ENCODE measurements at regions not wholly inside any gene's neighbourhood (a gene's known extent, or its start where the extent isn't known, plus 50 kb on each side); places are given as distances from the start of the nearest gene placed in this dataset.

GRCh38 chr3:17964108-17964507, 221.7 kb upstream of the TBC1D5 start:
- Histone ChIP-seq H3K4me1 (ENCODE audit: control insufficient read depth in 2 of 2, insufficient read depth in 2 of 2, low read length in 2 of 2) (no peaks in the 10 kb centered on the region), H3K79me2 (ENCODE audit: control insufficient read depth, insufficient read depth, low read length) (no peaks in the 10 kb centered on the region), H3K4me3 (ENCODE audit: control extremely low read depth in 1 of 5, extremely low read depth in 1 of 5, insufficient read depth in 1 of 5, low read depth in 2 of 5, low read length in 4 of 5) (no peak overlapping the region), H4K20me1 (ENCODE audit: control insufficient read depth, insufficient read depth, low read length, poor library complexity, severe bottlenecking) (no peaks in the 10 kb centered on the region), H3K27me3 (replicated peaks in 1 of 4; ENCODE audit: control extremely low read depth in 1 of 4, control insufficient read depth in 3 of 4, insufficient read depth in 4 of 4, low read length in 3 of 4) (no peaks in the 10 kb centered on the region), H3K9me3 (ENCODE audit: control extremely low read depth in 1 of 3, control insufficient read depth in 2 of 3, insufficient read depth in 1 of 3, low read length in 2 of 3) (no peaks in the 10 kb centered on the region), H3K4me2 (replicated peaks; ENCODE audit: low read depth, low read length, poor library complexity, severe bottlenecking) (no peak overlapping the region), H3K27ac (ENCODE audit: low read length in 2 of 2) (no peak overlapping the region), H3K36me3 (replicated peaks in 1 of 2; ENCODE audit: control extremely low read depth in 1 of 2, control insufficient read depth in 1 of 2, extremely low read depth in 1 of 2, insufficient read depth in 2 of 2, low read length in 1 of 2) (no peaks in the 10 kb centered on the region), H3K9ac (ENCODE audit: low read length) (no peak overlapping the region), H2AFZ (ENCODE audit: insufficient read depth, low read depth, low read length, poor library complexity, severe bottlenecking) (no peak overlapping the region)
- CTCF ChIA-PET, result no interaction called here
- Mint-ChIP-seq H3K4me1 (no peaks in the 10 kb centered on the region), H3K27me3 (peaks cover 13% of the 10 kb centered on the region), H3K9me3 (ENCODE audit: insufficient read depth) (no peaks in the 10 kb centered on the region), H3K4me3 (no peak overlapping the region), H3K27ac (no peak overlapping the region)
- WGBS (ENCODE audit: insufficient coverage), result no CpG with 5 or more reads among the region's 1 CpG
- POLR2A ChIA-PET, result no interaction called here
- no peak for DNase-seq
- TF ChIP-seq CTCF (IDR thresholded peaks at IDR 0.05), result no peak
- no peak for TF ChIP-seq EZH2 (IDR thresholded peaks at IDR 0.05; ENCODE audit: borderline replicate concordance, insufficient read depth, low read depth, low read length, poor library complexity, severe bottlenecking)
- intact Hi-C loops (cut with micrococcal nuclease), result no loop called here
- ATAC-seq (ENCODE audit: low read depth), result no peak

DNA sequence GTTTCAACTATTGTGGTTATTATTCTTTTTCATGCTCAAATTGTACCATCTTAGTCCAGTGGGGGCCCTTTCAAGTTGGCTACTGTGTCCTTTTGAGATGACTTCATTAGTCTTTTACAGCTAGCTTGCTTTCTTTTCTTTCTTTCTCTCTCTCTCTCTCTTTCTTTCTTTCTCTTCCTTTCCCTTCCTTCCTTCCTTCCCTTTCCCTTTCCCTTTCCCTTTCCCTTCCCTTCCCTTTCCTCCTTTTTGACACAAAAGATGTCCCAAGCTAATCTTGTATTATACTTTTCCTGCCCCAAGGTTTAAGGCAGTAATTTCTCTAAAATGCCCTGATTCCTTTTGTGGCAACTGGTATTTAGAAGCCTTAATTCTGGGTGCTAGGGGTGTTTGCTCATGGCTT, 213.0 kb upstream of the TBC1D5 start:
- Histone ChIP-seq H3K27me3 (replicated peaks in 1 of 4; ENCODE audit: control extremely low read depth in 1 of 4, control insufficient read depth in 3 of 4, insufficient read depth in 4 of 4, low read length in 3 of 4) (no peaks in the 10 kb centered on the region), H3K4me3 (ENCODE audit: control extremely low read depth in 1 of 5, extremely low read depth in 1 of 5, insufficient read depth in 1 of 5, low read depth in 2 of 5, low read length in 4 of 5) (no peak overlapping the region), H3K9ac (ENCODE audit: low read length) (no peak overlapping the region), H3K36me3 (replicated peaks in 1 of 2; ENCODE audit: control extremely low read depth in 1 of 2, control insufficient read depth in 1 of 2, extremely low read depth in 1 of 2, insufficient read depth in 2 of 2, low read length in 1 of 2) (no peaks in the 10 kb centered on the region), H4K20me1 (ENCODE audit: control insufficient read depth, insufficient read depth, low read length, poor library complexity, severe bottlenecking) (no peaks in the 10 kb centered on the region), H3K4me2 (replicated peaks; ENCODE audit: low read depth, low read length, poor library complexity, severe bottlenecking) (no peak overlapping the region), H3K9me3 (ENCODE audit: control extremely low read depth in 1 of 3, control insufficient read depth in 2 of 3, insufficient read depth in 1 of 3, low read length in 2 of 3) (peaks cover 2 to 9% (median 7%) of the 10 kb centered on the region in 3 donors), H2AFZ (ENCODE audit: insufficient read depth, low read depth, low read length, poor library complexity, severe bottlenecking) (no peak overlapping the region), H3K4me1 (ENCODE audit: control insufficient read depth in 2 of 2, insufficient read depth in 2 of 2, low read length in 2 of 2) (no peaks in the 10 kb centered on the region), H3K27ac (ENCODE audit: low read length in 2 of 2) (no peak overlapping the region), H3K79me2 (ENCODE audit: control insufficient read depth, insufficient read depth, low read length) (no peaks in the 10 kb centered on the region)
- intact Hi-C loops (cut with micrococcal nuclease), result no loop called here
- ChIA-PET POLR2A (no interaction called here), CTCF (no interaction called here)
- no peak for ATAC-seq (ENCODE audit: low read depth)
- Mint-ChIP-seq H3K4me1 (no peaks in the 10 kb centered on the region), H3K27ac (no peak overlapping the region), H3K4me3 (no peak overlapping the region), H3K27me3 (peaks cover 3% of the 10 kb centered on the region), H3K9me3 (ENCODE audit: insufficient read depth) (peaks cover 12% of the 10 kb centered on the region)
- TF ChIP-seq CTCF (IDR thresholded peaks at IDR 0.05) (no peak), EZH2 (IDR thresholded peaks at IDR 0.05; ENCODE audit: borderline replicate concordance, insufficient read depth, low read depth, low read length, poor library complexity, severe bottlenecking) (no peak)
- no peak for DNase-seq

All from B cell (primary cell).